ENCODE measurements at regions not wholly inside any gene's neighbourhood (a gene's known extent, or its start where the extent isn't known, plus 50 kb on each side); places are given as distances from the start of the nearest gene placed in this dataset.

GRCh38 chr17:30590081-30590733, 113.0 kb downstream of the GOSR1 start (continued):
- no peak for TF ChIP-seq REST (IDR thresholded peaks at IDR 0.05; ENCODE audit: low read depth)

GRCh38 chr17:30589431-30589830, 112.2 kb downstream of the GOSR1 start:
- no TSS peak for BruUV-seq (replicated peaks)
- Histone ChIP-seq H3K36me3 (ENCODE audit: control insufficient read depth in 1 of 2, insufficient read depth in 2 of 2, low read length in 2 of 2) (no peaks in the 10 kb centered on the region), H3K27ac (ENCODE audit: low read depth, low read length) (no peak overlapping the region), H3K4me2 (ENCODE audit: low read length) (no peak overlapping the region), H3K4me1 (ENCODE audit: control insufficient read depth in 1 of 2, insufficient read depth in 2 of 2, low read length in 2 of 2) (peaks cover 0 to 8% of the 10 kb centered on the region in 2 experiments; a peak in 2 of 4 replicates), H4K20me1 (ENCODE audit: insufficient read depth) (no peaks in the 10 kb centered on the region), H3K27me3 (ENCODE audit: insufficient read depth, low read length) (no peaks in the 10 kb centered on the region), H3K9me3 (ENCODE audit: control insufficient read depth in 1 of 2, insufficient read depth in 1 of 2, low read depth in 1 of 2, low read length in 2 of 2) (no peaks in the 10 kb centered on the region), H3K79me2 (ENCODE audit: insufficient read depth, low read length) (no peaks in the 10 kb centered on the region), H3K9me2 (ENCODE audit: insufficient read depth) (no peaks in the 10 kb centered on the region), H3K9ac (ENCODE audit: low read length) (no peak overlapping the region), H2AFZ (ENCODE audit: low read depth, low read length, poor library complexity, severe bottlenecking) (no peak overlapping the region), H3K4me3 (replicated peaks in 1 of 2; ENCODE audit: low read depth in 1 of 2, low read length in 2 of 2) (no peak overlapping the region)
- DNase-seq (ENCODE audit: low read depth, low spot score) (no peak), ATAC-seq (no peak)
- RAD21 ChIA-PET (ENCODE audit: low non-redundant PET in 1 of 2, low total read pairs in 2 of 2, uncharacterized antibody in 2 of 2, unreplicated experiment in 2 of 2) = no interaction called here
- POLR2A ChIA-PET = no interaction called here
- CTCF ChIA-PET = no interaction called here
- intact Hi-C loops (cut with micrococcal nuclease) = no loop called here
- TF ChIP-seq TCF7L2 (IDR thresholded peaks at IDR 0.05; ENCODE audit: borderline replicate concordance, extremely low read depth, insufficient read depth, insufficient read length) (no peak), YY1 (IDR thresholded peaks at IDR 0.05; ENCODE audit: extremely low read depth, insufficient replicate concordance, low read depth, low read length) (no peak), ATF3 (IDR thresholded peaks at IDR 0.05) (no peak)

Measured in HCT116 (cell line).